ENCODE measurements at regions not wholly inside any gene's neighbourhood (a gene's known extent, or its start where the extent isn't known, plus 50 kb on each side); places are given as distances from the start of the nearest gene placed in this dataset.

DNA sequence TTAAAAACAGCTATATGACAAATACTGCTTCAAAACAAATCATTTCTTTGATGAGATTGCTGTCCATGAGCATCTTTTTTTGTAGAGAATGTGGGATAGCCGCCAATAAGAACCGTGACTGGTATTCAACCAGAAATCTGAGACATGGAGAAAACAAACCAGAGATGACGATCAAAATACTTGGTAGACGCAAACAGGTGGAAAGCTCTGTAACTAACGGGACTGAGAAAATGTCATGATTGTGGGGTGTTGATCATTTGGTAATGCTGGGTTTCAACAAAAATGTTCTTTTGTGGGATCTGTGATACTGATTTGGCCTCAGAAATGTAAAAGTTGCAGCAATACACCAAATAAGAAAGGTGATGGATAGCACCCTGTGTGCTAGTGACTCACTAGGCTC lies 364.8 kb downstream of the NYAP2 start:
- no peak for TF ChIP-seq TAF1 (IDR thresholded peaks at IDR 0.05; ENCODE audit: low read depth, low read length)
- TF ChIP-seq POLR2A (IDR thresholded peaks at IDR 0.05; ENCODE audit: low read depth, low read length): no peak
- TF ChIP-seq POLR2AphosphoS5 (IDR thresholded peaks at IDR 0.05; ENCODE audit: low read depth, low read length): no peak
- TF ChIP-seq POU2F2 (IDR thresholded peaks at IDR 0.05; ENCODE audit: low read depth, low read length): no peak
- TF ChIP-seq SPI1 (IDR thresholded peaks at IDR 0.05; ENCODE audit: low read depth, low read length): no peak
